SK-N-SH (cell line): ENCODE measurements at regions not wholly inside any gene's neighbourhood (a gene's known extent, or its start where the extent isn't known, plus 50 kb on each side); places are given as distances from the start of the nearest gene placed in this dataset.

Experiments used
- CTCF ChIA-PET: fragments of 300-600, 350-600 bp; formaldehyde crosslinking; extraction: SDS; loops from one replicate; lab custom pipeline; 2021; lab: Yijun Ruan, JAX
- POLR2A ChIA-PET: fragments of 350-600 bp; sonication (Branson Sonifier 250); formaldehyde crosslinking; extraction: SDS; loops from one replicate; lab custom pipeline; 2020; ENCODE audit warnings: antibody characterized with exemption, inconsistent platforms; lab: Yijun Ruan, JAX
- DNase-seq: peaks from one replicate; pipeline ENCODE4 v3.0.0; 2012
- H2AFZ ChIP-seq: fragments of 200-600 bp; sonication (generic); 2 replicates; pipeline ENCODE4 v1.8.1; 2016; ENCODE audit warnings: antibody characterized with exemption, mild to moderate bottlenecking, low read depth
- H3F3A ChIP-seq: fragments of 200-600 bp; sonication (generic); replicated peaks from 2 replicates; pipeline ENCODE3; 2016; ENCODE audit warnings: antibody characterized with exemption, mild to moderate bottlenecking; ENCODE audit not compliant: insufficient read depth
- H3K27ac ChIP-seq, 2 experiments: fragments of 200-500 bp in 1 of 2; fragments of 200-600 bp in 1 of 2; sonication (Bioruptor generic) in 1 of 2; sonication (generic), shearing (Covaris generic) in 1 of 2; 2 replicates each; pipeline versions ENCODE4 v1.5.1 to v1.6.1; 2014 to 2016; ENCODE audit warnings: low read depth in 2 of 2, inconsistent platforms in 1 of 2, low read length in 1 of 2, mild to moderate bottlenecking in 1 of 2, mixed read lengths in 1 of 2
- H3K27me3 ChIP-seq: fragments of 200-600 bp; sonication (generic), shearing (Covaris generic); 2 replicates; pipeline ENCODE4 v1.6.1; 2016; ENCODE audit warnings: mixed run types; ENCODE audit not compliant: insufficient read depth
- H3K36me3 ChIP-seq, 2 experiments: fragments of 200-500 bp in 1 of 2; fragments of 200-600 bp in 1 of 2; sonication (Bioruptor generic) in 1 of 2; sonication (generic) in 1 of 2; replicated peaks in 1 of 2; 2 replicates each; pipeline versions ENCODE3 to v1.5.1; 2014 to 2016; ENCODE audit warnings: low read length in 1 of 2, mild to moderate bottlenecking in 1 of 2; ENCODE audit not compliant: insufficient read depth in 2 of 2, control insufficient read depth in 1 of 2
- H3K4me1 ChIP-seq, 2 experiments: fragments of 200-500 bp in 1 of 2; fragments of 200-600 bp in 1 of 2; sonication (Bioruptor generic) in 1 of 2; sonication (generic), shearing (Covaris generic) in 1 of 2; 2 replicates each; pipeline versions ENCODE4 v1.5.1 to v1.6.1; 2014 to 2016; ENCODE audit warnings: low read depth in 1 of 2, low read length in 1 of 2, mixed run types in 1 of 2; ENCODE audit not compliant: insufficient read depth in 2 of 2, control insufficient read depth in 1 of 2
- H3K4me2 ChIP-seq: fragments of 200-600 bp; sonication (generic), shearing (Covaris generic); 2 replicates; pipeline ENCODE4 v1.6.1; 2017; ENCODE audit warnings: mixed run types
- H3K4me3 ChIP-seq, 2 experiments: fragments of 200-500 bp in 1 of 2; fragments of 200-600 bp in 1 of 2; sonication (Bioruptor generic) in 1 of 2; sonication (generic), shearing (Covaris generic) in 1 of 2; 2 replicates each; pipeline versions ENCODE4 v1.5.1 to v1.8.1; 2014 to 2016; ENCODE audit warnings: low read depth in 2 of 2, inconsistent platforms in 1 of 2, low read length in 1 of 2, mild to moderate bottlenecking in 1 of 2, mixed read lengths in 1 of 2, moderate library complexity in 1 of 2
- H3K79me2 ChIP-seq: fragments of 200-600 bp; sonication (generic); 2 replicates; pipeline ENCODE4 v1.8.1; 2017; ENCODE audit warnings: mild to moderate bottlenecking; ENCODE audit not compliant: insufficient read depth
- H3K9ac ChIP-seq: fragments of 200-600 bp; sonication (generic); 2 replicates; pipeline ENCODE4 v1.6.1; 2017; ENCODE audit warnings: mixed run types
- H3K9me2 ChIP-seq: fragments of 200-600 bp; sonication (generic); 2 replicates; pipeline ENCODE4 v1.6.1; 2017; ENCODE audit warnings: mixed run types
- H3K9me3 ChIP-seq: fragments of 200-600 bp; sonication (generic); 2 replicates; pipeline ENCODE4 v1.6.1; 2017; ENCODE audit warnings: mixed run types, mild to moderate bottlenecking, moderate library complexity
- H4K20me1 ChIP-seq: fragments of 200-600 bp; sonication (generic); 2 replicates; pipeline ENCODE4 v1.6.1; 2017; ENCODE audit warnings: mild to moderate bottlenecking, mixed run types; ENCODE audit not compliant: insufficient read depth
- CHD2 ChIP-seq: fragments of 150-350 bp; IDR thresholded peaks from 2 replicates; pipeline ENCODE4 v1.6.1; 2018; ENCODE audit warnings: low read length; ENCODE audit not compliant: partially characterized antibody
- EP300 ChIP-seq, 2 experiments: IDR thresholded peaks; 2 replicates each; pipeline versions ENCODE4 v1.4.0 to v1.6.1; 2012; ENCODE audit warnings: borderline replicate concordance in 1 of 2, low read depth in 1 of 2, low read length in 1 of 2
- GABPA ChIP-seq: IDR thresholded peaks from 2 replicates; pipeline ENCODE4 v1.4.0; 2012; ENCODE audit warnings: low read depth, mild to moderate bottlenecking
- MAX ChIP-seq: IDR thresholded peaks from 2 replicates; pipeline ENCODE4 v1.4.0; 2012; ENCODE audit warnings: low read depth
- MXI1 ChIP-seq: IDR thresholded peaks from 2 replicates; pipeline ENCODE4 v1.6.1; 2012; ENCODE audit warnings: mild to moderate bottlenecking, low read depth, low read length, improper control_type of control experiment
- PBX3 ChIP-seq: IDR thresholded peaks from 2 replicates; pipeline ENCODE4; 2012
- RAD21 ChIP-seq: IDR thresholded peaks from 2 replicates; pipeline ENCODE4 v1.6.1; 2012; ENCODE audit warnings: mild to moderate bottlenecking, low read length
- TAF1 ChIP-seq: IDR thresholded peaks from 2 replicates; pipeline ENCODE4 v1.6.1; 2012; ENCODE audit warnings: low read depth, mild to moderate bottlenecking, low read length, moderate library complexity, borderline replicate concordance
- TEAD4 ChIP-seq: IDR thresholded peaks from 2 replicates; pipeline ENCODE4 v1.4.0; 2012; ENCODE audit warnings: mild to moderate bottlenecking, borderline replicate concordance; ENCODE audit not compliant: insufficient read depth
- USF1 ChIP-seq: IDR thresholded peaks from 2 replicates; pipeline ENCODE4 v1.4.0; 2012; ENCODE audit warnings: low read depth, borderline replicate concordance
- USF2 ChIP-seq: fragments of 150-350 bp; IDR thresholded peaks from 2 replicates; pipeline ENCODE4 v1.6.1; 2017; ENCODE audit warnings: antibody characterized with exemption, low read length, low read depth, borderline replicate concordance
- YY1 ChIP-seq: IDR thresholded peaks from 2 replicates; pipeline ENCODE4 v1.4.0; 2012; ENCODE audit warnings: low read depth, mild to moderate bottlenecking
- ZBTB33 ChIP-seq: IDR thresholded peaks from 2 replicates; pipeline ENCODE4 v1.4.0; 2012; ENCODE audit warnings: low read depth, borderline replicate concordance
- WGBS: methylation state at CpG from one replicate; pipeline ENCODE4 v1.1.6; 2017; ENCODE audit warnings: low lambda C conversion rate; 5-methylcytosine and 5-hydroxymethylcytosine counted together

GRCh38 chr22:49515475-49515874, 312.2 kb downstream of the BRD1 start:
- Histone ChIP-seq H3K4me3 (no peak overlapping the region), H4K20me1 (no peaks in the 10 kb centered on the region), H3K9me3 (no peaks in the 10 kb centered on the region; the same call in 1 of the 2 replicates), H3K27ac (no peak overlapping the region), H3K27me3 (no peaks in the 10 kb centered on the region), H2AFZ (no peak overlapping the region), H3K4me2 (no peak overlapping the region), H3F3A (no peaks in the 10 kb centered on the region), H3K79me2 (no peaks in the 10 kb centered on the region), H3K9me2 (no peaks in the 10 kb centered on the region), H3K9ac (no peak overlapping the region), H3K4me1 (no peaks in the 10 kb centered on the region), H3K36me3 (no peaks in the 10 kb centered on the region)
- CTCF ChIA-PET, result no interaction called here
- no peak for DNase-seq
- 31% methylated on average over 11 of the region's 11 CpGs for WGBS
- POLR2A ChIA-PET, result no interaction called here
- TF ChIP-seq RAD21, result no peak
- TF ChIP-seq MXI1, result no peak
- no peak for TF ChIP-seq TEAD4
- no peak for TF ChIP-seq PBX3
- TF ChIP-seq USF2, result no peak
- TF ChIP-seq GABPA, result no peak
- no peak for TF ChIP-seq TAF1
- TF ChIP-seq YY1, result no peak
- TF ChIP-seq EP300 (IDR thresholded peaks at IDR 0.05; ENCODE audit: borderline replicate concordance in 1 of 2, low read depth in 1 of 2, low read length in 1 of 2), result no peak
- no peak for TF ChIP-seq MAX
- TF ChIP-seq USF1, result no peak
- no peak for TF ChIP-seq CHD2

GRCh38 chr22:49514641-49515040, 313.0 kb downstream of the BRD1 start:
- Histone ChIP-seq H3K4me2 (no peak overlapping the region), H3K27ac (no peak overlapping the region), H4K20me1 (no peaks in the 10 kb centered on the region), H3K27me3 (no peaks in the 10 kb centered on the region), H3K4me1 (no peaks in the 10 kb centered on the region), H3F3A (no peaks in the 10 kb centered on the region), H3K36me3 (no peaks in the 10 kb centered on the region), H3K9me2 (no peaks in the 10 kb centered on the region), H3K9me3 (no peaks in the 10 kb centered on the region; the same call in 1 of the 2 replicates), H2AFZ (no peak overlapping the region), H3K79me2 (no peaks in the 10 kb centered on the region), H3K9ac (no peak overlapping the region), H3K4me3 (no peak overlapping the region)
- WGBS, result 19% methylated on average over 8 of the region's 10 CpGs
- POLR2A ChIA-PET, result no interaction called here
- CTCF ChIA-PET, result no interaction called here
- no peak for TF ChIP-seq ZBTB33
- DNase-seq, result no peak
